ENCODE measurements at regions not wholly inside any gene's neighbourhood (a gene's known extent, or its start where the extent isn't known, plus 50 kb on each side); places are given as distances from the start of the nearest gene placed in this dataset.

DNA sequence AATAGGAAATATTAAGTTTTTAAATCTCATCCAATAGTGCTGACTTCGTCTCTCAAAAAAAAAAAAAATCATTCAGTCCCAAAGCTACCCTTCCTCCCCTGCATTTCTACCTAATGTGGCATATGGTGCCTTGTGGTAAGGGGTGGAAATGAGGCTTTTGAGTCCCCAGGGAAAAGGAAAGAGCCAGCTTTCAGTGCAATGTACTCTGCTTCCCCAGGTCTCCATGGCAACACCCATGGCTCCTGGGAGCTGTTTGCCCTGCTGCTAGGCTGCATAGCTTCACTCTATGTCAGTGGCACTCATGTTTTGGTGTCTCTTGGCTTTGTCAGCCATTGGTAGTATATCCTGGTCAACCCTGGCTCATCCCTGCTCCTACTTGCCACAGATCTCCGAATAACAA is 175.9 kb downstream of the SLC39A8 start:
- TF ChIP-seq, protein P1, sequence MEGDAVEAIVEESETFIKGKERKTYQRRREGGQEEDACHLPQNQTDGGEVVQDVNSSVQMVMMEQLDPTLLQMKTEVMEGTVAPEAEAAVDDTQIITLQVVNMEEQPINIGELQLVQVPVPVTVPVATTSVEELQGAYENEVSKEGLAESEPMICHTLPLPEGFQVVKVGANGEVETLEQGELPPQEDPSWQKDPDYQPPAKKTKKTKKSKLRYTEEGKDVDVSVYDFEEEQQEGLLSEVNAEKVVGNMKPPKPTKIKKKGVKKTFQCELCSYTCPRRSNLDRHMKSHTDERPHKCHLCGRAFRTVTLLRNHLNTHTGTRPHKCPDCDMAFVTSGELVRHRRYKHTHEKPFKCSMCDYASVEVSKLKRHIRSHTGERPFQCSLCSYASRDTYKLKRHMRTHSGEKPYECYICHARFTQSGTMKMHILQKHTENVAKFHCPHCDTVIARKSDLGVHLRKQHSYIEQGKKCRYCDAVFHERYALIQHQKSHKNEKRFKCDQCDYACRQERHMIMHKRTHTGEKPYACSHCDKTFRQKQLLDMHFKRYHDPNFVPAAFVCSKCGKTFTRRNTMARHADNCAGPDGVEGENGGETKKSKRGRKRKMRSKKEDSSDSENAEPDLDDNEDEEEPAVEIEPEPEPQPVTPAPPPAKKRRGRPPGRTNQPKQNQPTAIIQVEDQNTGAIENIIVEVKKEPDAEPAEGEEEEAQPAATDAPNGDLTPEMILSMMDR (IDR thresholded peaks at IDR 0.05; ENCODE audit: control insufficient read depth, insufficient read depth, low read depth, low read length, missing control alignments): no peak
- no peak for DNase-seq (ENCODE audit: low read depth)

DNA sequence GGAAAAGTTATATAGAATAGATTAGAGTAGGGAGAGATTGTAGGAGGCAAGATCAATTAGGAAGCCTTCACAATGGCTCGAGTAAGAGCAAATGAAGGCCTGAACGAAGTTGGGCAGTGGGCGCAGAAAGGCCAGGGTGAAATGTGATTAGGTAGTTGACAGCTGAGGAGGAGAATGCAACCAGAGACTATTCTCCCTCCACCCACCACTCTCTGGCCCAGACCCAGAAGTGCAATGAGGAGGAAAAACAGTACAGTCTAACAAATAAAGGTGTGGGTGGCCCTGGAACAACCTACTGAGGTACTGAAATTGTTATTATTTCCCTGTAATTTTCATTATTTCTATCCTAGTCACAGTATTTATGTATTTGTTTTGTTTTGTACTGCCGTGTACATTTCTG is 176.7 kb downstream of the SLC39A8 start:
- no peak for DNase-seq (ENCODE audit: low read depth)
- TF ChIP-seq, protein P1 (IDR thresholded peaks at IDR 0.05; ENCODE audit: control insufficient read depth, insufficient read depth, low read depth, low read length, missing control alignments): no peak
- H3K4me3 ChIP-seq (ENCODE audit: control insufficient read depth, low read depth, low read length): no peak overlapping the region

More for the DNA sequence above, 175.9 kb downstream of the SLC39A8 start:
- H3K4me3 ChIP-seq (ENCODE audit: control insufficient read depth, low read depth, low read length): no peak overlapping the region

- TF ChIP-seq, protein P1 (IDR thresholded peaks at IDR 0.05; ENCODE audit: control insufficient read depth, insufficient read depth, low read depth, low read length, missing control alignments): no peak
- no peak for DNase-seq (ENCODE audit: low read depth)
- H3K4me3 ChIP-seq (ENCODE audit: control insufficient read depth, low read depth, low read length): no peak overlapping the region
Measured at GRCh38 chr4:102165584-102165983, 179.7 kb downstream of the SLC39A8 start.

GRCh38 chr4:102163404-102164140 is 181.7 kb downstream of the SLC39A8 start:
- H3K4me3 ChIP-seq (ENCODE audit: control insufficient read depth, low read depth, low read length): no peak overlapping the region
- no peak for DNase-seq (ENCODE audit: low read depth)
- TF ChIP-seq, protein P1 (IDR thresholded peaks at IDR 0.05; ENCODE audit: control insufficient read depth, insufficient read depth, low read depth, low read length, missing control alignments): no peak

DNA sequence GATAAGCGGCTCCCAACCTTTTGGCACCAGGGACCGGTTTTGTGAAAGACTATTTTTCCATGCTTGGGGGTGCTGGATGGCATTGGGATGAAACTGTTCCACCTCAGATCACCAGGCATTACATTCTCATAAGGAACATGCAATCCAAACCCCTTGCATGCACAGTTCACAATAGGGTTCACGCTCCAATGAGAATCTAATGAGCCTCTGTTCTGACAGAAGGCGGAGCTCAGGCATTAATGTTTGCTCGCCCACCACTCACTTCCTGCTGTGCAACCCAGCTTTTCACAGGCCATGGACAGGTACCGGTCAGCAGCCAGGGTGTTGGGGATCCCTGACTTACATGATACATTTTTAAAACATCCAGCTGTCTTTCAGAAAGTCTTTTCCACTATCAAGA is 187.3 kb downstream of the SLC39A8 start:
- no peak overlapping the region for H3K4me3 ChIP-seq (ENCODE audit: control insufficient read depth, low read depth, low read length)
- TF ChIP-seq, protein P1 (IDR thresholded peaks at IDR 0.05; ENCODE audit: control insufficient read depth, insufficient read depth, low read depth, low read length, missing control alignments): no peak
- no peak for DNase-seq (ENCODE audit: low read depth)

DNA sequence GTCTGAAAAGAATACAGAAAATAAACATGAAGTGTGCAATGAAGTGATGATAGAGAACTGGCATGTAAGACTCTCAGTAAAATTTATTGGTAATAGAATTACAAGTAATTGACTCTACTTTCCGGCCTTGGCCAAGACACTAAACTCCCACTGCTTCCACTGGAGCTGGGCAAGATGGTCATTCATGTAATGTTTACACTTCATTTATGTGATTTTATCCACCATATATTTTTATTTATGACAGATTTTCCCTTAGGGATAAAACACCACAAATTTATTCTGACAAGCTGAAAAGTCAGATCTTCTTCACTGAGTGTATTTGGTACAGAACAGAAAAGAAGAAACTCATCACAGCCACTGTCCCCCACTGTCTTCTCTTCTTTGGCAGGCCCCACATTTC is 191.9 kb downstream of the SLC39A8 start:
- no peak overlapping the region for H3K4me3 ChIP-seq (ENCODE audit: control insufficient read depth, low read depth, low read length)
- TF ChIP-seq, protein P1 (IDR thresholded peaks at IDR 0.05; ENCODE audit: control insufficient read depth, insufficient read depth, low read depth, low read length, missing control alignments): no peak
- DNase-seq (ENCODE audit: low read depth): no peak

Measured in AG09309 (cell line).